Tongue (tissue), 1 donor: ENCODE measurements at regions not wholly inside any gene's neighbourhood (a gene's known extent, or its start where the extent isn't known, plus 50 kb on each side); places are given as distances from the start of the nearest gene placed in this dataset.
"Not testable (repeated sequence)": the region's sequence is repeated elsewhere in the genome, so short reads cannot be mapped to it uniquely, and the experiment has no call there.

Source experiments
- DNase-seq: peaks from one replicate; pipeline ENCODE4 v3.0.0-alpha.2; 2015

GRCh38 chr5:27906931-27907601, 868.7 kb upstream of the CDH9 start:
- no peak for DNase-seq

- no peak for DNase-seq
These were observed 868.1 kb upstream of the CDH9 start for GRCh38 chr5:27906481-27906880.

GRCh38 chr5:27900761-27901160, 862.4 kb upstream of the CDH9 start:
- no peak for DNase-seq

GRCh38 chr5:27876071-27876470, 837.7 kb upstream of the CDH9 start:
- no peak for DNase-seq

- DNase-seq, result no peak
These were observed 836.8 kb upstream of the CDH9 start for GRCh38 chr5:27875148-27875547.

GRCh38 chr5:27868292-27868691, 829.9 kb upstream of the CDH9 start:
- DNase-seq, result no peak

- no peak for DNase-seq
These were observed 817.1 kb upstream of the CDH9 start for GRCh38 chr5:27855491-27855890.

GRCh38 chr5:27854243-27854852, 816.0 kb upstream of the CDH9 start:
- no peak for DNase-seq

- DNase-seq, result no peak
These were observed 806.9 kb upstream of the CDH9 start for GRCh38 chr5:27845248-27845647.

GRCh38 chr5:27836704-27837103, 798.3 kb upstream of the CDH9 start:
- DNase-seq, result not testable (repeated sequence)

- DNase-seq, result no peak
These were observed 794.5 kb upstream of the CDH9 start for GRCh38 chr5:27832886-27833285.

GRCh38 chr5:27830546-27830945, 792.2 kb upstream of the CDH9 start:
- DNase-seq, result no peak

GRCh38 chr5:27821681-27822080, 783.3 kb upstream of the CDH9 start:
- no peak for DNase-seq

- peak; percentile 16 for DNase-seq
These were observed 780.5 kb upstream of the CDH9 start for GRCh38 chr5:27818888-27819287.

- DNase-seq, result no peak
These were observed 776.6 kb upstream of the CDH9 start for GRCh38 chr5:27814983-27815382.

- DNase-seq, result no peak
These were observed 775.9 kb upstream of the CDH9 start for GRCh38 chr5:27814286-27814685.

GRCh38 chr5:27810458-27810857, 772.1 kb upstream of the CDH9 start:
- no peak for DNase-seq

GRCh38 chr5:27797220-27797619, 758.8 kb upstream of the CDH9 start:
- DNase-seq, result no peak

GRCh38 chr5:27788184-27788583, 749.8 kb upstream of the CDH9 start:
- no peak for DNase-seq

GRCh38 chr5:27784317-27784716, 745.9 kb upstream of the CDH9 start:
- no peak for DNase-seq

GRCh38 chr5:27778121-27778520, 739.7 kb upstream of the CDH9 start:
- no peak for DNase-seq

- no peak for DNase-seq
These were observed 735.2 kb upstream of the CDH9 start for GRCh38 chr5:27773636-27774035.

- DNase-seq, result no peak
These were observed 734.8 kb upstream of the CDH9 start for GRCh38 chr5:27773166-27773565.

- DNase-seq, result no peak
These were observed 731.5 kb upstream of the CDH9 start for GRCh38 chr5:27769748-27770402.
